Fibroblast of skin of scalp (primary cell): ENCODE measurements at regions not wholly inside any gene's neighbourhood (a gene's known extent, or its start where the extent isn't known, plus 50 kb on each side); places are given as distances from the start of the nearest gene placed in this dataset.
A peak's percentile ranks its signal among the peaks of the same experiment; 100 is the strongest.
"Not testable (repeated sequence)": the region's sequence is repeated elsewhere in the genome, so short reads cannot be mapped to it uniquely, and the experiment has no call there.

Experiments used
- DNase-seq: peaks from one replicate; pipeline ENCODE4 v3.0.0-alpha.2; 2013

DNA sequence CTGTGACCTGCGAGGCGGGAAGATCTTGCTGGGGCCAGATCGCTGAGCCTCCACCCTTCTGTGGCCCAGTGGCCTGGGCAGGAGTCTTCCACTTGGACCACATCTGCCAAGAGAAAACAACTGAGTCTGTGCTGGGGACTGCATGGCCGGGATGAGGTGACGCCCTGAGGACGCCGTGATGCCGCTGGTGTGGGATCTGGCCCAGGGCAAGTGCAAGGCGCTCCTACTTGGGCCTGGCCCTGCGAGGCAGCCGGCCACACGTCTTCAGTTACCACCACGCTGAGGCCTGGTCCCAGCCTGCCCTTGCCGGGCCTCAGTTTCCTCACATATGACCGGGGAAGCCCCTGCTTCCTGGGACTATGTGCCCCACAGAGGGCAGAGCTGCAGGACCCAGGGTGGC lies 133.4 kb downstream of the SLC25A46 start:
- no peak for DNase-seq

DNA sequence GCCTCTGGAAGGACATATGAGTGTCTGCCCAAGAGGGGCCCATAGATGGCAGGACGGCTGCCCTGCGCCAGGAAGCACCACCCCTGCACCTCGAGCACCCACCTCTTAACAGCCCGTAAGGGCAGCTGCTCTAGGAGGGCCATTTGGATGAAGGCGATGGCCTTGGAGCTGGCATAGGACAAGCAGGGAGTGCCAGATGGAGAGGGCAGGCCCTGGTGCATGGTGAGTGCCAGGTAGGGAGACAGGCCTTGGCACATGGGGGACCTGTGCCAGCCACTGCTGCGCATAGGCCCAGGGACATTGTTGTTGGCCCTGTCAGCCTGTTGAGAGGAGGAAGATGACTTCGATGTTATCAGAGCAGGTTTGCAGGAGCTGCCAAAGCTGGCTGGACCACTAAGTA lies 134.2 kb downstream of the SLC25A46 start:
- no peak for DNase-seq

DNA sequence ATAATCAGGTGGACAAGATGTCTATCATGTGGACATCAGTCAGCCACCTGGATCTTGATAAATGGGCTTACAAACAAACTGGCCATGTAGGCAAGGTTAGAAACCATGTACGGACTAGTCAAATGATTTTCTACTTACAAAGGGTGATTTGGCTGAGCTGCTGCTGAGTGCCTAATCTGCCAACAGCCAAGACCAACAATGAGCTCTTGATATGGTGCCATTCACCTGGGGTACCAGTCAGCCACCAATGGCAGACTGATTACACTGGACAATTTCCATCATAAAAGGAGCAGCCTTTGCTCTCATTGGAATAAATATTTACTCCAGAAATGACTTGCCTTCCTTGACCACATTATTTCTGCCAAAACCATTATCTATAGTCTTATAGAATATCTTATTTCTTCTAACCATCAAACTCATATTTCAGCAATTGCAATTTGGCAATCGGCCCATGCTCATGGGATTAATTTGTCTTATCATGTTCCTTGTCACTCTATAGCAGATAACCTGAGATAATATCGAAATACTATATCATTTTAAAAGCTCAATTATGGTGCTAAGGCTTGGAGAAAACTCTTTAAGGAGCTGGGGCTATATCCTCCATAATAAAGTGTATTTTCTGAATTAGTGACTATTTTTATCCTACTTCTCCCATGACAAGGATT lies 135.1 kb downstream of the SLC25A46 start:
- no peak for DNase-seq

DNA sequence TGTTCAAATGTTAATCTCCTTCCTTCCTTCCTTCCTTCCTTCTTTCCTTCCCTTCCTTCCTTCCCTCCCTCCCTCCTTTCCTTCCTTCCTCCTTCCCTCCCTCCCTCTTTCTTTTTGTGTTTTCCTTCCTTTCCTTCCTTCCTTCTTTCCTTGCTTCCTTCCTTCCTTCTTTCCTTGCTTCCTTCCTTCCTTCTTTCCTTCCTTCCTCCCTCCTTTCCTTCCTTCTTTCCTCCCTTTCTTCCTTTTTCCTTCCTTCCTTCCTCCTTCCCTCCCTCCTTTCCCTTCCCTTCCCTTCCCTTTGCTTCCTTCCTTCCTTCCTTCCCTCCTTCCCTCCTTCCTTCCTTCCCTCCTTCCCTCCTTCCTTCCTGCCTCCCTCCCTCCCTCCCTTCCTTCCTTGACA lies 136.3 kb downstream of the SLC25A46 start:
- not testable (repeated sequence) for DNase-seq

DNA sequence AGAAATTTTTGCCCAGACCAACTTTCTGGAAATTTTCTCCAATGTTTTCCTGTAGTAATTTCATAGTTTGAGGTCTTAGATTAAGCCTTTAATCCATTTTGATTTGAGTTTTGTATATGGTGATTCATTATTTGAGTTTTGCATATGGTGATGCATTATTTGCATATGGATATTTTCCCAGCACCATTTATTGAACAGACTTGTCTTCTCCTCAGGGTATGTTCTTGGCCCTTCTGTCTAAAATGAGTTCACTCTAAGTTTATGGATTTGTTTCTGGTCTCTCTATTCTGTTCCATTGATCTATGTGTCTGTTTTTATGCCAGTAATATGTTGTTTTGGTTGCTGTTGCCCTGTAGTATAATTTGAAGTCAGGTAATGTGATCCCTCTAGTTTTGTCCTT lies 139.3 kb downstream of the SLC25A46 start:
- no peak for DNase-seq

DNA sequence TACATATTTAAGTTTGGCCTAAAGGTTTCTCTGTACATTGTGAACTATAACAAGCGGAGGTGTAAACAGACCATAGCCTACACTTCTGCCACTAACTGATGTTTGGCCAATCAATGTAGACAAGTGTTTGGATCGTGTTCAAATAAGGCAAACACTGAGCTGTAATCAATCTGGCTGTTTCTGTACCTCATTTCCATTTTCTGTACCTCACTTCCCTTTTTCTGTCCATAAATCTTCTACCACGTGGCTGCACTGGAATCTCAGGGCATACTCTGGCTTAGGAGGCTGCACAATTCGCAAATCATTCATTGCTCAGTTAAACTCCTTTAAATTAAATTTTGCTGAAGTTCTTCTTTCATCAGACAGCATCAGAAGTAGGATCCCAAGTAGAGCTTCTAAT lies 140.9 kb downstream of the SLC25A46 start:
- no peak for DNase-seq

DNA sequence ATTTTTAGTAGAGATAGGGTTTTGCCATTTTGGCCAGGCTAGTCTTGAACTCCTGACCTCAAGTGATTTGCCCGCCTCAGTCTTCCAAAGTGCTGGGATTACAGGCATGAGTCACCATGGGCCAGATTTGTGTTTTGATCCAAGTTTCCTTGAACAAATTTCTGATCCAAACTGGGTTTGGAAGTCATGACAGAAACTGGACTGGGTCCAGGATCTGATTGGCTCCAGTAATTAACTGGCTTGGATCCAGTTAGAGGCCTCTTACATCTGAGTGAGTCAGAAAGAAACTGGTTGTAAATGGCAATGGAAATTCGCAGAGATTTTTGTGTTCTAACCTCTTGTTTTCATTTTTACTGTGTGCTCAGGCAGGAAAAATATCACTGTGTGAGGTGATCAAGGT lies 141.6 kb downstream of the SLC25A46 start:
- DNase-seq = peak; percentile 54

DNA sequence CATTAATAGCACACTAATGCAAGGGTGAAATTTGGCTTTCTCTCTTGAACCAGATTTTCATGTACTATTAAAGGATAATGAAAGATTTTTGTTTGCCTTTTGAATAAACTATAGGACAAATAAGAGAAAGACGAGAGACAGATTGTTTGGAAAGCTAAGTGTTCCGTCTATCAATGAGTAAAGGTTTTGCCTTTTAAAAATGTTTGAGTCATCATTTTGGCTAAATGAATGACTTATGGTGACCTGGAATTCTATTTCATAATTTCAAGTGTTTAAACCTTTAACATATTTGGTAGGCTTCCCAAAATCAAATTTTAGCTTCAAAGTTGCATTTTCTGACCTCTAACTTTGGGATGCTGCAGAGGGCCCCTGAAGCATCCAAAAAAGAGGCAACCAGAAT lies 145.2 kb downstream of the SLC25A46 start:
- DNase-seq = no peak

DNA sequence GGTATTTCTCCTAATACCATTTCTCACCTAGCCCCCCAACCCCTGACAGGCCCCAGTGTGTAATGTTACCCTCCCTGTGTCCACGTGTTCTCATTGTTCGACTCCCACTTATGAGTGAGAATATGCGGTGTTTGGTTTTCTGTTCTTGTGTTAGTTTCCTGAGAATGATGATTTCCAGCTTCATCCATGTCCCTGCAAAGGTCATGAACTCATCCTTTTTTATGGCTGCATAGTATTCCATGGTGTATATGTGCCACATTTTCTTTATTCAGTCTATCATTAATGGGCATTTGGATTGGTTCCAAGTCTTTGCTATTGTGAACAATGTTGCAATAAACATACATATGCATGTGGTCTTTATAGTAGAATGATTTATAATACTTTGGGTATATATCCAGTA lies 148.4 kb downstream of the SLC25A46 start:
- not testable (repeated sequence) for DNase-seq

DNA sequence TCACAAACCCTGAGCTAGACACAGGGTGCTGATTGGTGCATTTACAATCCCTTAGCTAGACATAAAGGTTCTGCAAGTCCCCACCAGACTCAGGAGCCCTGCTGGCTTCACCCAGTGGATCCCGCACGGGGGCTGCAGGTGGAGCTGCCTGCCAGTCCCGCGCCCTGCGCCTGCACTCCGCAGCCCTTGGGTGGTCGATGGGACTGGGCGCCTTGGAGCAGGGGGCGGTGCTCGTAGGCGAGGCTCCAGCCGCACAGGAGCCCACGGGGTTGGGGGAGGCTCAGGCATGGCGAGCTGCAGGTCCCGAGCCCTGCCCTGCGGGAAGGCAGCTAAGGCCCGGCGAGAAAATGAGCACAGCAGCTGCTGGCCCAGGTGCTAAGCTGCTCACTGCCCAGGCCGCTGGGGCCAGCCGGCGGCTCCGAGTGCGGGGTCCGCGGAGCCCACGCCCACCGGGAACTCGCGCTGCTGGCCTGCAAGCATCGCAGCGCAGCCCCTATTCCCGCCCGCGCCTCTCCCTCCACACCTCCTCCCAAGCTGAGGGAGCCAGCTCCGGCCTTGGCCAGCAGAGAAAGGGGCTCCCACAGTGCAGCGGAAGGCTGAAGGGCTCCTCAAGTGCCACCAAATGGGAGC lies 155.2 kb downstream of the SLC25A46 start:
- DNase-seq = not testable (repeated sequence)

DNA sequence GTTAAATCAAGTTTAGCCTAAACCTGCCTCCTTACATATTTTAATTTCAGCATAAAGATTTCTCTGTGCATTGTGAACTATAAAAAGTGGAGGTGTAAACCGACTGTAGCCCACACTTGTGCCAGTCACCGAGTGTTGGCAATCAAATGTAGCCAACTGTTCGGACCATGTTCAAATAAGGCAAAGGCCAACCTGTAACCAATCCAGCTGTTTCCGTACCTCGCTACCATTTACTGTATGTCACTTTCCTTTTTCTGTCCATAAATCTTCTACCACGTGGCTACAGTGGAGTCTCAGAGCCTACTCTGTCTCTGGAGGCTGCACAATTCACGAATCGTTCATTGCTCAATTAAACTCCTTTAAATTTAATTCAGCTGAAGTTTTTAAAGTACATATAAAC lies 156.0 kb downstream of the SLC25A46 start:
- no peak for DNase-seq

DNA sequence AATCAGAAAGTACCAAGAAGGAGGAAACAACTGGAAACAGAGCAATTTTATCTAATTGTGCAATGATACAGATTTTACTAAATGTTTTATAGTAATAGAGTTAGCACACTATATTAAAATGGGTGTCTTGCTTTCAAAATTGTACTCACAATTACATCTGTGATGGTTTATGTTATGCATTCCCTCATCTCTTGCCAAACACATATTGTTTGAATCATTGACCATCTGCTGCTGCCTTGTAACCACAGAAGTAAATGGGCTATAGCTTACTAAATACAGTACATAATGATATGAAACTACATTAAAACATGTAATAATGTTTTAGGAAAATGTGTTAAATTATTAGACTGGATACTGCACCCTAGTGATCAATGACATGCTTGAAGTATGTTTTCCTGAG lies 158.1 kb downstream of the SLC25A46 start:
- DNase-seq = peak; percentile 17

DNA sequence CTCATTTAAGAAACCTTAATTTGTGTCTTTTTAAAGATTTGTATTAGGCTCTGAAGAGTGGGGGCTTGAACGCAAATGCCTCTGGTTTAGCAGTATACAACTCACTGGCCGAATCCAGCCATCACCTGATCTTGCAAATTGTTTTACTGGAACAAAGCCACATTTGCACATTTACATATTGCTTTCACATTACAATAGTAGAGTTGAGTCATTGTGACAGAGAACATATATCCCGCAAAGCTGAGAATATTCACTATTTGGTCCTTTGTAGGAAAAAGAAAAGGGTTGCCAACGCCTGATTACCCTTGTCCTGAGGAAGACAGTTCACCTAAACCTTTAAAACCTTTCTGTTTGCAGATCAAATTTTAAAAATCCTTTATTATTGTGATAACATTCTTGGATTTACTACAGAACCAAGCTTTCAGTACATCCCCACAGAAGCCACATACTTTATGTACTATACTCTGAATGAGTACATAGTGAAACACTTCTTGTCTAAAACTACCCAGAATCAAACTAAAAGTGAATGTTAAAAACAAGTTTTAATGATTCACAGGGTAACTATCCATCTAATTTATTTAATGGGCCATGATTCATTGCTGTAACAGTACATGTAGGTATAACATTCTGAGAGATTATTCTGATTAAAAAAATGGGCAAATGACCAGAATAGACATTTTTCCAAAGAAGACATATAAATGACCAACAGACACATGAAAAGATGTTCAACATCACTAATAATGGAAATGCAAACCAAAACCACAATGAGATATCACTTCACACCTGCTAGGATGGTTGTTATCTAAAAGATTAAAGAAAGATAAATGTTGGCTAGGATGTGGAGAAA lies 161.0 kb downstream of the SLC25A46 start:
- peak; percentile 15 for DNase-seq

DNA sequence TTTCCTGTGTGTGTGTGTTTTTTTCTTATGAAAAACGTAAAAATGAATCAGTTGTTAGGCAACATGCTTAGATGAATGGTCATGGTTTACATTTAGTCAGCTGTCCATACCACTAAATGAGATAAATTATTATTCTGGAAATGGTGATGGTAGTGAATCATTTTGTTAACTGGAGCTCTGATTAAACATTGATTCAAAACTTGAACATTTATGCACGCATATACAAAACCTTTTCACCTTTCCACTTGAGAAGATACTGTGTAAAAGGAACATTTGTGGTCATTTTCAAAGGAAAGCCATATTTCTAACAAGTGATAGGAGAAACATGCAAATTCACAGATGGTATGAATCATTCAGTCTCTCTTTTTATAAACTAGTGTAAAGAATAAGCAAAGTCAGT lies 162.0 kb downstream of the SLC25A46 start:
- DNase-seq = peak; percentile 69

DNA sequence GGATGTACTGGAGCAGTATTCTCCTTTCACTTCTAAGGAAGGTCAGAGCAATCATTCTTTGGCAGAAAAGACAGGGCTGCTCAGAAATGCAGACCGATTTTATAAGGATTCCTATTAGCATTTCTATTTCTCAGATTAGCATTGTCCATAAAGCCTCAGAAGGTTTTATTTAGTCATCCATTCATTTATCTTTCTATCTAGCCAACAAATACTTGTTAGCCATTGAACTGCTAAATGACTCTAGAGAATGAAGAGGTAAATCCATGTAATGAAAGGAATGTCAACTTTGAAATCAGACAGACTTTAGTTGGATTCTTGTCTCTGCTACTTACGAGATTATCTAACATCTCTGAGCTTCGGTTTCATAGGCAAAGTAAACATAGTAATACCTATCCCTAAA lies 165.2 kb downstream of the SLC25A46 start:
- no peak for DNase-seq

DNA sequence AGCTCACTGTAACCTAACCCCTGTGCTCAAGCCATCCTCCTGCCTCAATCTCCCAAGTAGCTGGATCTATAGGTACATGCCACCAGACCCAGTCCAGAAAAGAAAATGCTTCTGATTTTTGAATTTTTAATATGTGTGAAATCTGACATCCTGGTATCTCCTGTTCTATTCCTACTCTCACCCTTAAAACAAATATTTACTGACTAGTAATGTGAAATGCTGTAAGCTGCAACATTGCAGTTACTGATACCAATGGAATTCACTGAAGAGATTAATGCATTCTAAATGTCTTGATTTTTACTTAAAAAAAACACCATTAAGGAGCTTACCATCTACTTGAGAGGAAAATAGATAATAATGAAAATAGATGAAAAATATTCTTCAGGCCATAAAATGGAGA lies 162.7 kb upstream of the TSLP start:
- no peak for DNase-seq

DNA sequence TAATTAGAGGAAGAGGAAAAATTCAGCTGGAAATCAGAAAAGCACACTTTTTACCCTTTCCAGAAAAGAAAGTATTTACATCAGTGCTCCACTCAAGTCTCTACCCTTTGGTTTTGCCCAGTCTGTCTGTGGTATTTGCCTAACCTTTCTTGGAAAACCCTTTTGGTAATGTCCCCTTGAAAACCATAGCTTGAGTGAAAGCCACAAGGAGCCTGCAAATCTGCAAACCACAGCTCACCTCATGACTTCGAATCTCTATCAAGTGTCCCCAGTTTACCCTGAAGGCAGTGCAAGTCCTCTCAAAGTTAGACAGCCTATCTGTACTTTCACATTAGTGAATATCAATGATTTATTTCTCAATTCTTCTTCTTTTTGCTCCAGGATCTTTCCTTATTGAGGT lies 162.1 kb upstream of the TSLP start:
- no peak for DNase-seq

DNA sequence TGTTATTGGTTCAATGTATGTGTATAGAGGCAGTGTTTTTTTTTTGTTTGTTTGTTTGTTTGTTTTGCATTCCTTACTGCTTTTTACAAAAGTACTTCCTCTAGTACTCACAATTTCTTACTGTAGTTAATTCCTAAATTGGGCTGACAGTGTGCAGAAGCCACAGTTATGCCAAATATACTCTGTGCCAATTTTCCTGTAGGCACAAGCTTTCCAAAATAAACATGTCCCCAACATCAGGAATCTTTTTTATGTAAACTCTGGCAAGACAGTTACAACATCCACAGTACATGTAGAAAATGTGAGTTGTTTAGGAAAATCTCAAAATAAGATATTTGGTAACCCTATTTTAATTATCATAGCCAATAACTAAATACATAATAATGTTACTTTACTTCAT lies 161.6 kb upstream of the TSLP start:
- DNase-seq = peak; percentile 76

DNA sequence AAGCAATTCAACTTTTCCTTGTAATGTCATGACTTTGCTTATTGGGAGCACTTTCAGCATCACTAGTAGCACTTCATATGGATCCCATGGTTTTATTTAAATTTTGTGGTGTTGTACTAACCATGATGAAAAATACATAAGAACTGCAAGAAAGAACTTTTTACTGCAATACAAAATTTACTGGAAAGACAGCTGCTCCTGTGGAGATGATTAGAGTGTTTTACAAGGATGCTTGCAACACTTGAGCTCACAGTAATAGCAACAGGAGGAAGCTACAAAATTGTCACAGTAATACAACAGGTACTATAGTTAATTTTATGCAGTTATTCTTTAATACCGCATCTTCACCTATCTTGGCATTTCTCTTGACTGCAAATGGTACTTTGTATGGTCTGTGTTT lies 158.3 kb upstream of the TSLP start:
- no peak for DNase-seq

DNA sequence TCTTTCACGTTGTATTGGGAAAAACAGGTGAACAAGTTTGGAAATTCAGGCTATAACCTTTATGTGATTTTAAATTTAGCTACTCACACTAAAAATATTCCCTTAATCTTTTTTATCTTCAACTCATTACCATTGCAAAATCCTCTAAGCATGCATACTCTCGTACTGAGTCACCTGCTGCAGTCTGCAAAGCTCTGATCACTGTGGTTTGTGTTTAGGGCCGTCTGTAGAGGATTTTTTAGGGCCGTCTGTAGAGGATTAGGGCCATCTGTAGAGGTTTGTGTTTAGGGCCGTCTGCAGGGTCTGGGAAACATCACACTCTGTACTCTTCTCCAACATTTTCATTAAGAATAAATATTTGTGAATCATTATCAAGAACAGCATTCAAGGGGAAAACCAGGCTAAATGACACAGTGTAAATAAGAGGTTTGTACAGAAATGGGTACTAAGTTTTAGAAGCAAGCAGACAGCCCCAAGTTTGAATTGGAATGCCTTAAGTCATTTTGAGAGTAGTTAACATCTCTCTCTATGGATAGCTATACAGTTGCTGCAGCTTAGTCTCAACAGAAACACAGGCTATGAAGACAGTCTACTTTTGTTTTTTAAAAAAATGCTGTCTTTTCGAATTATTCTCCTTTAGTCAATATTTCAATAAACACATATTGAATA lies 155.0 kb upstream of the TSLP start:
- peak; percentile 81 for DNase-seq

DNA sequence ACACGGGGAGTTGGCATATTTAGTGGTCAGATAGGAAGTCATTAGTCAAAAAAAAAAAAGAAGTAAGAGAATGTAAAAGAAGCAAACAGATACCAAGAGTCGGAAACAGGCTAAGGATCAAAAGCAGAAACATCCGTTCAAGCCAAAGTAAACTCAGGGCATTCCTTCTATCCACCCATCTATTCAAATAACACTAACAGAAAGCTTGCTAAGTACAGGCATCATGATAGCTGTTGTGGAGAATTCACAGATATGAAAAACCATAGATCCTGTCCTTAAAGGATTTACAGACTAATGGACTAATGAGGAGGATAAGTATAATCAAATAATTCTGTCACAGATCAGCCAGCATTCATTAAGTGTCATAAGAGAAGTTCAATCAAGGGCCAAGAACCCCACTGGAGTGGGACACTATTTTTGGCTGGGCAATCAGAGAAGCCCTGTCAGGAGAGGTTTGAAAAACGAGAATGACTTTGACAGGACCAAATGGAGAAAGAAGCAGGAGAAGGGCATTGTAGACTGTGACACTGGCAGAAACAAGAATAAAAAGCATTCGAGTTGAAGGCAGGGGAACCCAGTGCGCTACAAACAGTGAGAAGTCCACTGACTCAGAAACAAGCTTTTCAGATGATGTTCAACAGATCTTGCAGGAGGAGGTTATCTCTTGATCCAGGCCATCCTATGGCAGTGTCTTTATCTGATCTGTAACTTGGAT lies 154.2 kb upstream of the TSLP start:
- DNase-seq = no peak

DNA sequence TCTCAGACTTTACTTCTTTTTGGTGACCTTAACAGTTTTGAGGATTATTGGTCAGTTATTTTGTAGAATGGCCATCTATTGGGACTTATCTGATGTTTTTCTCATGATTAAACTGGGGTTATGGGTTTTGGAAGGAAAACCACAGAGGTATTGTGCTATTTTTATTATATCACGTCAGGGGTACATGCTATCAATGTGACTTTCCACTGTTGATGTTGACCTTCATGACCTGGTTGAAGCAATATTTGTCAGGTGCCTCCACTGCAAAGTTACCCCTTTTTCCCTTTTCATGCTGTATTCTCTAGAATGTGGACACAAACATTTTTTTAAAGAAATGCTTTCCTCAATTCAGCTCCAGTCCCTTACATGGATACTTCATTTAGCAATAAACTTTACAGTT lies 152.8 kb upstream of the TSLP start:
- no peak for DNase-seq

DNA sequence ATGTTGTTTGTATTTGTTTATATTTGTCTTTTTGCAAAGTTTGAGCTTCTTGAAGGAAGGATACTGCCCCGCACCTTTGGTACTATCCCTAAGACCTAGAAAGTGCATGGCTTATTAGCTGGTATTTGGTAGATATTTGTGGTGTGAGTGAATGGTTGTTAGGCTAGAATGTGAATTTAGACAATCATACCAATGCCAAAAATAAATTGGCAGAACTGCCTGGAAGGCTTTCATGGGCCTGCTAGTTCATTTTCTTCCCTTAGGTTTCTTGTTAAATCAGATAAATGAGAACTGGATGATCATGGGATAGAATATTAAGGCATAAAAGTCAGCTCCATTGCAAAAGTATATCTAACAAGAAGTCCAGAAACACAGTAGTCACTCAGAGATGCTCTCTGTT lies 147.5 kb upstream of the TSLP start:
- no peak for DNase-seq
